IPS DF 19.7 (cell line): ENCODE measurements at regions not wholly inside any gene's neighbourhood (a gene's known extent, or its start where the extent isn't known, plus 50 kb on each side); places are given as distances from the start of the nearest gene placed in this dataset.
"Not testable (repeated sequence)": the region's sequence is repeated elsewhere in the genome, so short reads cannot be mapped to it uniquely, and the experiment has no call there.

Source experiments
- DNase-seq: peaks from one replicate; pipeline ENCODE4 v3.0.0-alpha.2; 2013; ENCODE audit warnings: low read depth, low spot score

- no peak for DNase-seq
Measured at GRCh38 chr3:19825193-19825592, 108.8 kb downstream of the EFHB start.

GRCh38 chr3:19822805-19823204 lies 111.2 kb downstream of the EFHB start:
- no peak for DNase-seq

GRCh38 chr3:19816631-19817030 lies 117.4 kb downstream of the EFHB start:
- DNase-seq = no peak

- DNase-seq = no peak
Measured at GRCh38 chr3:19815805-19816204, 118.2 kb downstream of the EFHB start.

GRCh38 chr3:19813743-19814142 lies 120.3 kb downstream of the EFHB start:
- DNase-seq = not testable (repeated sequence)

GRCh38 chr3:19811689-19812088 lies 122.3 kb downstream of the EFHB start:
- no peak for DNase-seq

- no peak for DNase-seq
Measured at GRCh38 chr3:19808834-19809233, 125.2 kb downstream of the EFHB start.

- no peak for DNase-seq
Measured at GRCh38 chr3:19799887-19800286, 134.1 kb downstream of the EFHB start.

GRCh38 chr3:19799115-19799514 lies 134.9 kb downstream of the EFHB start:
- DNase-seq = no peak

- no peak for DNase-seq
Measured at GRCh38 chr3:19798324-19798723, 135.7 kb downstream of the EFHB start.

GRCh38 chr3:19792388-19792787 lies 141.6 kb downstream of the EFHB start:
- DNase-seq = no peak

- DNase-seq = no peak
Measured at GRCh38 chr3:19775765-19776164, 158.3 kb downstream of the EFHB start.

- no peak for DNase-seq
Measured at GRCh38 chr3:19769694-19770093, 164.3 kb downstream of the EFHB start.

- no peak for DNase-seq
Measured at GRCh38 chr3:19765954-19766353, 168.1 kb downstream of the EFHB start.

- no peak for DNase-seq
Measured at GRCh38 chr3:19757773-19758172, 176.2 kb downstream of the EFHB start.

- no peak for DNase-seq
Measured at GRCh38 chr3:19749448-19750017, 184.5 kb downstream of the EFHB start.

- no peak for DNase-seq
Measured at GRCh38 chr3:19748782-19749447, 185.1 kb downstream of the EFHB start.

GRCh38 chr3:19744047-19744446 lies 190.0 kb downstream of the EFHB start:
- DNase-seq = no peak

GRCh38 chr3:19742935-19743334 lies 191.1 kb downstream of the EFHB start:
- no peak for DNase-seq

GRCh38 chr3:19739504-19739903 lies 194.5 kb downstream of the EFHB start:
- no peak for DNase-seq

- DNase-seq = no peak
Measured at GRCh38 chr3:19738846-19739245, 195.2 kb downstream of the EFHB start.

- DNase-seq = no peak
Measured at GRCh38 chr3:19735111-19735510, 198.9 kb downstream of the EFHB start.

- no peak for DNase-seq
Measured at GRCh38 chr3:19734453-19734852, 199.6 kb downstream of the EFHB start.

GRCh38 chr3:19725000-19725399 lies 209.0 kb downstream of the EFHB start:
- peak; percentile 3 for DNase-seq
